WERI-Rb-1 (cell line): ENCODE measurements at regions not wholly inside any gene's neighbourhood (a gene's known extent, or its start where the extent isn't known, plus 50 kb on each side); places are given as distances from the start of the nearest gene placed in this dataset.

ENCODE experiments used
- DNase-seq: peaks from one replicate; pipeline ENCODE4 v3.0.0-alpha.2; 2020
- H3K27ac ChIP-seq: fragments of 250-450 bp; sonication (Bioruptor Pico); 2 replicates; pipeline ENCODE4 v1.5.1; 2020; ENCODE audit warnings: mild to moderate bottlenecking, moderate library complexity
- H3K27me3 ChIP-seq: fragments of 250-450 bp; sonication (Bioruptor Pico); 2 replicates; pipeline ENCODE4 v1.5.1; 2021; ENCODE audit warnings: mild to moderate bottlenecking, low read depth, moderate library complexity; ENCODE audit not compliant: insufficient read depth, severe bottlenecking
- H3K36me3 ChIP-seq: fragments of 250-450 bp; sonication (Bioruptor Pico); 2 replicates; pipeline ENCODE4 v1.5.1; 2020; ENCODE audit warnings: mild to moderate bottlenecking, moderate library complexity
- H3K4me3 ChIP-seq: 2 replicates; pipeline ENCODE4 v1.5.1; 2011; ENCODE audit warnings: low read depth, mild to moderate bottlenecking, control low read depth, low read length
- H3K9me3 ChIP-seq: fragments of 250-450 bp; sonication (Bioruptor Pico); 2 replicates; pipeline ENCODE4 v1.5.1; 2021; ENCODE audit warnings: mild to moderate bottlenecking, moderate library complexity; ENCODE audit not compliant: severe bottlenecking
- TF ChIP-seq, protein P1 (sequence below): IDR thresholded peaks from 2 replicates; pipeline ENCODE4 v1.5.1; 2011; ENCODE audit warnings: low read depth, mild to moderate bottlenecking, control low read depth, inconsistent platforms, low read length

DNA sequence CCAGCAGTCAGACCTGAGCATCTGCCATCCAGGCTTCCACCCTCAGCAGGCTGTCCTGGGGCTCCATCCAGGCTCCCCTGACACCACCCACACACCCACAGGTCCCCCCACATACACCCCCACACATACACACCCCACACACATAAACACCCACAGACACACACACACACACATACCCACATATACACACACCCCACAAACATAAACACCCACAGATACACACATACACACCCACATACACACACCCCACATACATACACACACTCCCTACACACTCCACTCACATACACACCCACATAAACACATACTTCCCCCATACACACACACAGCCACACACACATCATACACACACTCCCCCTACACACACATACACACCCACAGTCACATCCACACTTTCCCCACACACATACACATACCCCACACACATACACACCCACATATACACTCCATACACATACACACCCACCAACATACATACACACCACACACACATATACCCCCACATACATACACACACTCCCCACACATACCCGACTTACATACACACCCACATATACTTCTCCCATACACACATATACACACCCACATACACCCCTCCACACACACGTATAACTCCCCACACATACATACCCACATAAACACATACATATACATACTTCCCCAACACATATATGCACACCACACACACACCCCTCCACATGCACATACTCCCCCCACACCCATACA, 183.3 kb upstream of the ETAA1 start:
- TF ChIP-seq, protein P1, sequence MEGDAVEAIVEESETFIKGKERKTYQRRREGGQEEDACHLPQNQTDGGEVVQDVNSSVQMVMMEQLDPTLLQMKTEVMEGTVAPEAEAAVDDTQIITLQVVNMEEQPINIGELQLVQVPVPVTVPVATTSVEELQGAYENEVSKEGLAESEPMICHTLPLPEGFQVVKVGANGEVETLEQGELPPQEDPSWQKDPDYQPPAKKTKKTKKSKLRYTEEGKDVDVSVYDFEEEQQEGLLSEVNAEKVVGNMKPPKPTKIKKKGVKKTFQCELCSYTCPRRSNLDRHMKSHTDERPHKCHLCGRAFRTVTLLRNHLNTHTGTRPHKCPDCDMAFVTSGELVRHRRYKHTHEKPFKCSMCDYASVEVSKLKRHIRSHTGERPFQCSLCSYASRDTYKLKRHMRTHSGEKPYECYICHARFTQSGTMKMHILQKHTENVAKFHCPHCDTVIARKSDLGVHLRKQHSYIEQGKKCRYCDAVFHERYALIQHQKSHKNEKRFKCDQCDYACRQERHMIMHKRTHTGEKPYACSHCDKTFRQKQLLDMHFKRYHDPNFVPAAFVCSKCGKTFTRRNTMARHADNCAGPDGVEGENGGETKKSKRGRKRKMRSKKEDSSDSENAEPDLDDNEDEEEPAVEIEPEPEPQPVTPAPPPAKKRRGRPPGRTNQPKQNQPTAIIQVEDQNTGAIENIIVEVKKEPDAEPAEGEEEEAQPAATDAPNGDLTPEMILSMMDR, result no peak
- Histone ChIP-seq H3K9me3 (no peaks in the 10 kb centered on the region), H3K27me3 (peaks cover 20% of the 10 kb centered on the region), H3K36me3 (no peaks in the 10 kb centered on the region), H3K27ac (no peak overlapping the region), H3K4me3 (no peak overlapping the region)
- DNase-seq, result no peak

DNA sequence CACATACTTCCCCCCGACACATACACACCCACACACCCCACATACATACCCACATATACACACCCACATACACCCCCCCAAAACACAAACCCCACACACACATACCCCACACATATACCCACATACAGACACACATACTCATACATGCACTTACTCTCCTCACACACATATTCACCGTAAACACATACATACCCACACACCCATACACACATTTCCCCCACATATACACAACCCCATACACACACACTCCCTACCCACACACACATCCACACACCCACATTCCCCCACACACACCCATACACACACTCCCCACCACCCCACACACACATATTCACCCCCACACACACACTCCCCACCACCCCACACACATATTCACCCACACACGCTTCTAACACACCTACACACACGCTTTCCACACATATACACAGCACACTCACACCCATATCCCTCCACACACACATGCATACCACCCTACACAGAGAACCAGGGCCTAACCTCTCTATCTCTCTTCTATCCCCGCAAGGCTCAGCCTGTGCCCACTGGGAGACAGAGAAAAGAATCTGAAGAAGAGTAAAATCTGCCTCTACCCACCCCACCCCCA, 182.4 kb upstream of the ETAA1 start:
- Histone ChIP-seq H3K9me3 (no peaks in the 10 kb centered on the region), H3K4me3 (no peak overlapping the region), H3K36me3 (no peaks in the 10 kb centered on the region), H3K27ac (no peak overlapping the region), H3K27me3 (peaks cover 20% of the 10 kb centered on the region)
- TF ChIP-seq, protein P1, result no peak
- no peak for DNase-seq

DNA sequence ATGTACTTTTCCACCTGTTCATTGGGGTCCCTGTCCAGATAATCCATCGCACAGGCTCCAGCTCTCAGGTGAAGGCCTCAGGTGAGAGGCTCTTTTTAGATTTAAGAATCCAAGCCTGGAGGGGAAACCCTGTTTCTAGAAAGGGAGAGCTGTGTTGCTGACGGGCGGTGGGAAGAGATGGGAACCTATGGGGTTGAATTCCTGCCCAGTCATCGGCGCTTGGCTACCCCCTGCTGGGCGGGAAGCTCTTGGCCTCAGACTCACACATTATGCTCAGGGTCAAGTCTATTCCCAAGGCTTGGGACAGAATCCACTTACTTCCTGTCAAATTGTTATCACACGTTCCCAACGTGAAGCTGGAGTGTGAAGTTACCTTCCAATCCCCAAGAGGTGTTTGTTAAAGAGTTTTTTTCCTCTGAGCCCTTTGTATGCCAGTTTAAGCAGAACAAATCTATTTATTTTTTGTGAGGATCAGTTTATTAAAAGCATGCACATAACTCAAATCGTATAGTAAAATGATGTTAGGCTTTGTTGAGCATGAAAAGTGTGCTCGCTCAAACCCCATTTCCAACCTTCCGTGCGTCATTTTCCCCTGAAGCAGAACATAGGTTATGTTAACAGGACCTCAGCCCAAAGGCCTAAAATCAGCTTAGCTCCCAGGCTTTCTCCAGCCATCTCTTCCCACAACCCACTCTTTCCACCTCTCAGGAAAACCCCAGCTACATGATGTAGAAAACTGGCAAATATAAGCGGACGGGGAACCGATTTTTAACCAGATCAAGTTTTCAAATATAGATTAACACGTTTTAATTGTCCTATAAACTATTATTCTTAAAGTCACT, 181.7 kb upstream of the ETAA1 start:
- no peak overlapping the region for H3K27ac ChIP-seq
- H3K4me3 ChIP-seq, result no peak overlapping the region
- no peaks in the 10 kb centered on the region for H3K9me3 ChIP-seq
- TF ChIP-seq, protein P1, result peak; percentile 79
- H3K27me3 ChIP-seq, result peaks cover 21% of the 10 kb centered on the region
- no peaks in the 10 kb centered on the region for H3K36me3 ChIP-seq
- peak; percentile 74 for DNase-seq

DNA sequence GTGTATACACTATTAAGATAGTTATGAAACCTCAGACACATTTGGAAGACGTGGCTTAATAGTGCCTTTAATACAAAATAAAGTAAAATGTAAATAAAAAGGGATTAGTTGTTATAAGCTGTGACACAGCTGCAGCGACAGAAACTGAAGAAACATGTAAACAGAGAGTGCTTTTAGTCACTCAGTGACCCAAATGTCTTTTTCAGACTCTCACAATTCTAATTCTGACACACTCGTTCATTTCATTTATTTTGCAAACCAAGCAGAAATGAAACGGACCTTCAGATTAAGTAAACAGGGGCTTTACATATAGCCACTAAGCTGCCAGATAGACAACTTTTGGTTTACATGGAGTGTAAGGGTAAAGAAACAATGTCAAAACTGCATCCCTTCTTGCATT, 181.0 kb upstream of the ETAA1 start:
- Histone ChIP-seq H3K27me3 (peaks cover 26% of the 10 kb centered on the region), H3K4me3 (no peak overlapping the region), H3K36me3 (no peaks in the 10 kb centered on the region), H3K27ac (no peak overlapping the region), H3K9me3 (no peaks in the 10 kb centered on the region)
- TF ChIP-seq, protein P1, result no peak
- no peak for DNase-seq

DNA sequence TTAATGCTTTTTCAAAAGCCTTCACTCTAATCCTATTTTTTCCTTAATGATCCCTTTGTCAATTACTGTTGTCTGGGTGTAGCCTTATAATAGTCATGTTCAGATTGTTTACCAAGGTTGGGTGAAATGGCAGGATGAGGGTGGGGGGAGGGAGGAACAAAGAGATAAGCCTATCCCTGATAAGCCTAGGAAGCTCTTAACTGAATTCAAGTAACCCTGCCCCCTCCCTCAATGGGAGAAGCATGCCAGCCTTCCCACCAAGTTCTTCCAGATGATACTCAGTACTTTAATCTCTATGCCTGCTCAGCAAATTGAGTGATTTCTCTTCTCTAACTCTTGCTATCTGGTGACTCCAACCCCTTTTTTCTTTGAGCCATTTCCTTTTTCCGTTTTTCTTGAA, 180.3 kb upstream of the ETAA1 start:
- Histone ChIP-seq H3K36me3 (no peaks in the 10 kb centered on the region), H3K27me3 (peaks cover 24% of the 10 kb centered on the region), H3K9me3 (no peaks in the 10 kb centered on the region), H3K27ac (no peak overlapping the region), H3K4me3 (no peak overlapping the region)
- DNase-seq, result peak; percentile 54
- TF ChIP-seq, protein P1, result no peak
